Ishikawa (cell line): ENCODE measurements at regions not wholly inside any gene's neighbourhood (a gene's known extent, or its start where the extent isn't known, plus 50 kb on each side); places are given as distances from the start of the nearest gene placed in this dataset.

Source experiments
- CEBPB ChIP-seq: IDR thresholded peaks from 2 replicates; pipeline ENCODE4 v1.6.1; 2012
- CREB1 ChIP-seq: IDR thresholded peaks from 2 replicates; pipeline ENCODE4 v1.6.1; 2012; ENCODE audit warnings: low read depth
- EGR1 ChIP-seq: IDR thresholded peaks from 2 replicates; pipeline ENCODE4 v1.6.1; 2012
- EP300 ChIP-seq: IDR thresholded peaks from 2 replicates; pipeline ENCODE4 v1.6.1; 2012; ENCODE audit warnings: borderline replicate concordance
- FOXM1 ChIP-seq: IDR thresholded peaks from 2 replicates; pipeline ENCODE4 v1.6.1; 2012; ENCODE audit warnings: low read depth, borderline replicate concordance
- MAX ChIP-seq: IDR thresholded peaks from 2 replicates; pipeline ENCODE4 v1.6.1; 2012
- NFIC ChIP-seq: IDR thresholded peaks from 2 replicates; pipeline ENCODE4 v1.6.1; 2012
- RAD21 ChIP-seq: IDR thresholded peaks from 2 replicates; pipeline ENCODE4 v1.6.1; 2012; ENCODE audit warnings: low read depth
- TAF1 ChIP-seq: IDR thresholded peaks from 2 replicates; pipeline ENCODE4 v1.6.1; 2012; ENCODE audit warnings: low read depth, mild to moderate bottlenecking
- TCF12 ChIP-seq: IDR thresholded peaks from 2 replicates; pipeline ENCODE4 v1.6.1; 2012; ENCODE audit warnings: low read depth
- TEAD4 ChIP-seq: IDR thresholded peaks from 2 replicates; pipeline ENCODE4 v1.6.1; 2012
- YY1 ChIP-seq: IDR thresholded peaks from 2 replicates; pipeline ENCODE4 v1.6.1; 2012; ENCODE audit warnings: low read depth
- ZBTB7A ChIP-seq: IDR thresholded peaks from 2 replicates; pipeline ENCODE4 v1.6.1; 2012; ENCODE audit warnings: low read depth
- TF ChIP-seq, protein P1 (sequence below): IDR thresholded peaks from 2 replicates; pipeline ENCODE4 v1.6.1; 2012
- TF ChIP-seq, protein P2 (sequence below): IDR thresholded peaks from 2 replicates; pipeline ENCODE4 v1.6.1; 2012; ENCODE audit warnings: low read depth, mild to moderate bottlenecking

GRCh38 chr12:66779466-66779865, 100.6 kb upstream of the GRIP1 start:
- TF ChIP-seq, protein P1, sequence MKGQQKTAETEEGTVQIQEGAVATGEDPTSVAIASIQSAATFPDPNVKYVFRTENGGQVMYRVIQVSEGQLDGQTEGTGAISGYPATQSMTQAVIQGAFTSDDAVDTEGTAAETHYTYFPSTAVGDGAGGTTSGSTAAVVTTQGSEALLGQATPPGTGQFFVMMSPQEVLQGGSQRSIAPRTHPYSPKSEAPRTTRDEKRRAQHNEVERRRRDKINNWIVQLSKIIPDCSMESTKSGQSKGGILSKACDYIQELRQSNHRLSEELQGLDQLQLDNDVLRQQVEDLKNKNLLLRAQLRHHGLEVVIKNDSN: no peak
- TF ChIP-seq, protein P2, sequence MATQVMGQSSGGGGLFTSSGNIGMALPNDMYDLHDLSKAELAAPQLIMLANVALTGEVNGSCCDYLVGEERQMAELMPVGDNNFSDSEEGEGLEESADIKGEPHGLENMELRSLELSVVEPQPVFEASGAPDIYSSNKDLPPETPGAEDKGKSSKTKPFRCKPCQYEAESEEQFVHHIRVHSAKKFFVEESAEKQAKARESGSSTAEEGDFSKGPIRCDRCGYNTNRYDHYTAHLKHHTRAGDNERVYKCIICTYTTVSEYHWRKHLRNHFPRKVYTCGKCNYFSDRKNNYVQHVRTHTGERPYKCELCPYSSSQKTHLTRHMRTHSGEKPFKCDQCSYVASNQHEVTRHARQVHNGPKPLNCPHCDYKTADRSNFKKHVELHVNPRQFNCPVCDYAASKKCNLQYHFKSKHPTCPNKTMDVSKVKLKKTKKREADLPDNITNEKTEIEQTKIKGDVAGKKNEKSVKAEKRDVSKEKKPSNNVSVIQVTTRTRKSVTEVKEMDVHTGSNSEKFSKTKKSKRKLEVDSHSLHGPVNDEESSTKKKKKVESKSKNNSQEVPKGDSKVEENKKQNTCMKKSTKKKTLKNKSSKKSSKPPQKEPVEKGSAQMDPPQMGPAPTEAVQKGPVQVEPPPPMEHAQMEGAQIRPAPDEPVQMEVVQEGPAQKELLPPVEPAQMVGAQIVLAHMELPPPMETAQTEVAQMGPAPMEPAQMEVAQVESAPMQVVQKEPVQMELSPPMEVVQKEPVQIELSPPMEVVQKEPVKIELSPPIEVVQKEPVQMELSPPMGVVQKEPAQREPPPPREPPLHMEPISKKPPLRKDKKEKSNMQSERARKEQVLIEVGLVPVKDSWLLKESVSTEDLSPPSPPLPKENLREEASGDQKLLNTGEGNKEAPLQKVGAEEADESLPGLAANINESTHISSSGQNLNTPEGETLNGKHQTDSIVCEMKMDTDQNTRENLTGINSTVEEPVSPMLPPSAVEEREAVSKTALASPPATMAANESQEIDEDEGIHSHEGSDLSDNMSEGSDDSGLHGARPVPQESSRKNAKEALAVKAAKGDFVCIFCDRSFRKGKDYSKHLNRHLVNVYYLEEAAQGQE: no peak

- TF ChIP-seq TAF1: no peak
- TF ChIP-seq RAD21: no peak
- TF ChIP-seq EP300: no peak
- TF ChIP-seq TCF12: no peak
- TF ChIP-seq, protein P2: no peak
- no peak for TF ChIP-seq YY1
- TF ChIP-seq MAX: no peak
- no peak for TF ChIP-seq CEBPB
- TF ChIP-seq TEAD4: no peak
- no peak for TF ChIP-seq NFIC
- no peak for TF ChIP-seq CREB1
- no peak for TF ChIP-seq EGR1
- TF ChIP-seq, protein P1: no peak
- TF ChIP-seq FOXM1: no peak
- no peak for TF ChIP-seq ZBTB7A
Measured at GRCh38 chr12:66786531-66787308, 107.8 kb upstream of the GRIP1 start.

DNA sequence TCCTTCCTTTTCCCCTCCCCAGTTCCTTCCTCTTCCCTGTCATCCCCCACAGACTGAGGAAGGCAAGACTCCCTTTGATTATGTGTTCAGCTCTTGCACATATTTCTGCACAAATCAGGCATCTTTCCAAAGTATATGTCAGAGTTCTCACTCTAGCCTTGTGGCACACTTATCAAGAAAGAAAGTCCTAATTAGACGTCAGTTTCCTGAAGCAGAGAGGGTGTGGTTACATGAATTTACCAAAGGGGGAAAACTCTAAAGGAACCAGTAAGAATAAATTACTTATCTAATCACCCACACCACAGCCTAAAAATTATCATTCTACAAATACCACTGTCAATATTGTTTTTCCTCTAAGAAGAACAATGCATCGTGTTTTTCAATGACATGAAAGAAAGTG, 120.7 kb upstream of the GRIP1 start:
- no peak for TF ChIP-seq MAX
- no peak for TF ChIP-seq TCF12
- TF ChIP-seq CREB1: no peak
- TF ChIP-seq, protein P2: no peak
- TF ChIP-seq YY1: no peak
- no peak for TF ChIP-seq TEAD4
- TF ChIP-seq NFIC: no peak
- no peak for TF ChIP-seq CEBPB
- no peak for TF ChIP-seq RAD21
- TF ChIP-seq TAF1: no peak
- TF ChIP-seq, protein P1: no peak
- TF ChIP-seq ZBTB7A: no peak
- no peak for TF ChIP-seq FOXM1
- TF ChIP-seq EP300: no peak

DNA sequence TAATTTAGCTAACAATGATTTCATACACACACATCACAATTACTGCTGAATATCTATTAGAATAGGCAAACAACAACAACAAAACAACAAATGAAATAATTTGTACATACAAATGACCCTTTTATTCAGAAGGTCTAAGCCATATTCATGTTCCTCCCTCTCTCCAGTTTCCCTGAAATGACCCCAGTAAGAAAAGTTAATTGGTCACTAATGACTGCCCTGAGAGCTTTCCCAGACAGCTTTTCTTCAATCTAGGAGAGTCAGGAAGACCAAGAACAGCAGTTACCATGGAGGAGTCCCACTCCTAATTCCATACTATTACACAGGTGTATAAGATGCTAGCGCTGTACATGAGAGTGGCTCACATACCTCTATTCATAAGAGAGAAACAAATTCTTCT, 121.2 kb upstream of the GRIP1 start:
- TF ChIP-seq FOXM1 (no peak), YY1 (no peak), ZBTB7A (no peak), TAF1 (no peak), EGR1 (no peak), MAX (no peak), TCF12 (no peak), NFIC (no peak), EP300 (no peak), TEAD4 (no peak), RAD21 (no peak), CEBPB (no peak), CREB1 (no peak)
- TF ChIP-seq, protein P1: no peak
